AG09319 (cell line): ENCODE measurements at regions not wholly inside any gene's neighbourhood (a gene's known extent, or its start where the extent isn't known, plus 50 kb on each side); places are given as distances from the start of the nearest gene placed in this dataset.

ENCODE experiments used
- DNase-seq: peaks from one replicate; pipeline ENCODE4 v3.0.0-alpha.2; 2010; ENCODE audit warnings: low read depth; ENCODE audit errors: extremely low read depth
- TF ChIP-seq, protein P1 (sequence below): IDR thresholded peaks from 2 replicates; pipeline ENCODE4 v1.5.1; 2011; ENCODE audit warnings: low read depth, mild to moderate bottlenecking, inconsistent platforms, low read length, moderate library complexity

DNA sequence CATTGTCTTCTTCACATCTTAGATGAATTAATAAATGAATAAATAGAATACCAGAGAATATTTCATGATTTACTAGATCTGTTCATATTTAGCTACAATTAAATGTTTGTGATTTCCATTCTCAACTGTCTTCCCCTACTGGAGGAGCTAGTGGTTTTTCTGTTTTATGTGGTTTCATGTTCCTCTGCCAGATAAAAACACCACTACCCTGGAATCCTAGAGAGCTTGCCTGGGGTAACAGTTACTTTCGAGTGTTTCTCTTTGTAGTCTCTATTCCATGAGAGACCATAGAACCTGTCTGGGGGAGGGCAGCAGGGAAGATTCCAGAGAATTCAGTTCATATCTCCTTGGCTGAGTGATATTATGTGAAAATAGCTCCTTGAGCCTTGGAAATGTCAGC, 349.2 kb downstream of the INSIG2 start:
- DNase-seq: no peak
- TF ChIP-seq, protein P1, sequence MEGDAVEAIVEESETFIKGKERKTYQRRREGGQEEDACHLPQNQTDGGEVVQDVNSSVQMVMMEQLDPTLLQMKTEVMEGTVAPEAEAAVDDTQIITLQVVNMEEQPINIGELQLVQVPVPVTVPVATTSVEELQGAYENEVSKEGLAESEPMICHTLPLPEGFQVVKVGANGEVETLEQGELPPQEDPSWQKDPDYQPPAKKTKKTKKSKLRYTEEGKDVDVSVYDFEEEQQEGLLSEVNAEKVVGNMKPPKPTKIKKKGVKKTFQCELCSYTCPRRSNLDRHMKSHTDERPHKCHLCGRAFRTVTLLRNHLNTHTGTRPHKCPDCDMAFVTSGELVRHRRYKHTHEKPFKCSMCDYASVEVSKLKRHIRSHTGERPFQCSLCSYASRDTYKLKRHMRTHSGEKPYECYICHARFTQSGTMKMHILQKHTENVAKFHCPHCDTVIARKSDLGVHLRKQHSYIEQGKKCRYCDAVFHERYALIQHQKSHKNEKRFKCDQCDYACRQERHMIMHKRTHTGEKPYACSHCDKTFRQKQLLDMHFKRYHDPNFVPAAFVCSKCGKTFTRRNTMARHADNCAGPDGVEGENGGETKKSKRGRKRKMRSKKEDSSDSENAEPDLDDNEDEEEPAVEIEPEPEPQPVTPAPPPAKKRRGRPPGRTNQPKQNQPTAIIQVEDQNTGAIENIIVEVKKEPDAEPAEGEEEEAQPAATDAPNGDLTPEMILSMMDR: no peak

- TF ChIP-seq, protein P1: no peak
- DNase-seq: no peak
Observed at GRCh38 chr2:118431997-118432396, 343.7 kb downstream of the INSIG2 start.

GRCh38 chr2:118431586-118431985, 343.3 kb downstream of the INSIG2 start:
- TF ChIP-seq, protein P1: no peak
- DNase-seq: no peak

DNA sequence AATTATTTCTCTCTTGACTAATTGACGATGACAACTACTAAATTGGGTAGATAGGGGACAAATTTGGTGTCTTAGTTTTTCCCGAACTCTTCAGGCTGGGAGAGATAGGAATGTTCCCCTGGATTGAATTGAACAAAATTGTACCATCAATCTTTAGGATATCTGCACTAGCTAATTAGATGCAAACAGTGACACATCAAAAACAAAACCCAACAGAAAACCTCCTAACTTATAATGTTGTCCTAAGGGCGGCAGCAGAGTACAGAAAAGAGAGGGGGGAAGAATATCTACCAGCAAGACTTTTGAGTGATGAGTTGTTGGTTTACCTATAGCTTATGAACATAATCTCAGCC, 342.9 kb downstream of the INSIG2 start:
- no peak for DNase-seq
- TF ChIP-seq, protein P1: peak; percentile 7

DNA sequence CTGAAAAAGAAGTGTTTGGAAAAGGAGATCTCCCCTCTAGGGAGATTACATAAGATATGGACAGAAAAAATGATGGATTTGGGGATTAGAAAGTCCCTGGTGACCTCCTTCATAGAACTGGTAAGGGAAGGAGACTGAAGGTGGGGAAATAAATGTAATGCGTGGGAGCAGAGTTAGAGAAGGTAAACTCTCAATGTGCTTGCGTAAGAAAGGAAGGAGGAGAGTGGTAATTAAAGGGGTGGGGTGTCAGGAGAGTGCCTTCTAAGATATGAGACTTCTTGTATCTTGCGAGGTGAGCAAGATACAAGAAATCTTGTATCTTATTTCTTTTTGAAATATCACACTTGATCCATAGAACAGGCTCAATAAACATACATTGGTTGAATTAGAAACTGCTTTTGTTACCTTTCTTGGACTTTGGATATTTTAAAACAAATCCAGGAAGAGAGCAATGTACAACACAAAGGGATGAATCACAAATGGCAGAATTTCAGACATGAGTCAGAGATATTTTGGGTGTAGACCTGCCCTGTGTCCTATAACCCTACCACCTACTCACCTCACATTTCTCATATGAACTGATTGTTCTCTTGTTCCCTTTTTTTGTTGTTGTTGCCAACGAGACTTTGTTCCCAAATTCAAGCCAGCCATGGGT, 342.4 kb downstream of the INSIG2 start:
- TF ChIP-seq, protein P1: no peak
- no peak for DNase-seq

- DNase-seq: no peak
- TF ChIP-seq, protein P1: no peak
Observed at GRCh38 chr2:118425191-118425590, 336.9 kb downstream of the INSIG2 start.

DNA sequence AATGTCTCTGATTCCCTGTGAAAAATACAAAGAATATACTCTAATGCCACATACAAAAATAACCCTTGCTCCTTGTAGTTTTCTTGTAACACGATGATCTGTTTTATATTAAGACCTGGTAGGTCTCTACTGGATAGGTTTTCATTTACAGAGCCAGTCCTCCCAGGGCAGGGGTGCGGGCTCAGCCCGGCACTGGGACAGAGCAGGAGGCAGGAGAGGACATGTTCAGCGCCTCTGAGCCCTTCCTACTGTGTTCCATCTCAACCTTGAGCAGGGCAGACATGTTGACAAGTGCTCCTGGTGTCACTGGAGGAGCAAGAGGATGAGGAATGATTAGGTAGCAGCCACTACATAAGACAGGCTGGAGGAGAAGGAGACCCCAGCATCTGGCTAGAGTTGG, 335.5 kb downstream of the INSIG2 start:
- DNase-seq: no peak
- TF ChIP-seq, protein P1: no peak
